H9 (cell line): ENCODE measurements at regions not wholly inside any gene's neighbourhood (a gene's known extent, or its start where the extent isn't known, plus 50 kb on each side); places are given as distances from the start of the nearest gene placed in this dataset.

Experiments
- DNase-seq: peaks from one replicate; pipeline ENCODE4 v3.0.0-alpha.2; 2017
- H2AFZ ChIP-seq: one replicate; pipeline ENCODE4 v1.6.1; 2013; ENCODE audit warnings: mild to moderate bottlenecking, low read length, control low read depth, moderate library complexity
- H2AK5ac ChIP-seq: 2 replicates; pipeline ENCODE4 v1.6.1; 2013; ENCODE audit warnings: low read length, control low read depth, mixed read lengths; ENCODE audit not compliant: insufficient read length
- H2BK120ac ChIP-seq: one replicate; pipeline ENCODE4 v1.6.1; 2013; ENCODE audit warnings: low read depth, mild to moderate bottlenecking, low read length, control low read depth, inconsistent platforms; ENCODE audit not compliant: poor library complexity, severe bottlenecking
- H2BK12ac ChIP-seq: 2 replicates; pipeline ENCODE4 v1.6.1; 2013; ENCODE audit warnings: low read length, control low read depth, mixed read lengths, low read depth; ENCODE audit not compliant: insufficient read length
- H2BK15ac ChIP-seq: 2 replicates; pipeline ENCODE4 v1.6.1; 2013; ENCODE audit warnings: low read depth, low read length, control low read depth
- H2BK20ac ChIP-seq: one replicate; pipeline ENCODE4 v1.6.1; 2013; ENCODE audit warnings: low read depth, mild to moderate bottlenecking, low read length, control low read depth, inconsistent platforms; ENCODE audit not compliant: poor library complexity, severe bottlenecking
- H2BK5ac ChIP-seq: 2 replicates; pipeline ENCODE4 v1.6.1; 2013; ENCODE audit warnings: low read length, control low read depth, mixed read lengths; ENCODE audit not compliant: insufficient read length
- H3K14ac ChIP-seq: 2 replicates; pipeline ENCODE4 v1.6.1; 2013; ENCODE audit warnings: low read length, control low read depth; ENCODE audit not compliant: insufficient read depth
- H3K18ac ChIP-seq: 2 replicates; pipeline ENCODE4 v1.6.1; 2013; ENCODE audit warnings: low read depth, mild to moderate bottlenecking, mixed read lengths, low read length, control low read depth; ENCODE audit not compliant: insufficient read length
- H3K23ac ChIP-seq: 2 replicates; pipeline ENCODE4 v1.6.1; 2013; ENCODE audit warnings: low read length, control low read depth, mixed read lengths, low read depth; ENCODE audit not compliant: insufficient read length
- H3K23me2 ChIP-seq: 2 replicates; pipeline ENCODE4 v1.6.1; 2013; ENCODE audit warnings: low read depth, mild to moderate bottlenecking, mixed read lengths, low read length, control low read depth; ENCODE audit not compliant: insufficient read length, poor library complexity, severe bottlenecking
- H3K27ac ChIP-seq: 2 replicates; pipeline ENCODE4 v1.5.1; 2013; ENCODE audit warnings: low read length, control low read depth, mixed read lengths, low read depth; ENCODE audit not compliant: insufficient read length
- H3K27me3 ChIP-seq: 2 replicates; pipeline ENCODE4 v1.6.1; 2013; ENCODE audit warnings: low read length, control low read depth, inconsistent platforms; ENCODE audit not compliant: insufficient read depth
- H3K4ac ChIP-seq: 2 replicates; pipeline ENCODE4 v1.6.1; 2013; ENCODE audit warnings: low read depth, mild to moderate bottlenecking, control low read depth, inconsistent platforms, low read length, moderate library complexity
- H3K4me1 ChIP-seq: 2 replicates; pipeline ENCODE4 v1.6.1; 2013; ENCODE audit warnings: low read length, control low read depth, inconsistent platforms; ENCODE audit not compliant: insufficient read depth
- H3K4me2 ChIP-seq: 2 replicates; pipeline ENCODE4 v1.6.1; 2013; ENCODE audit warnings: low read length, control low read depth, mixed read lengths; ENCODE audit not compliant: insufficient read length, insufficient read depth
- H3K56ac ChIP-seq: 2 replicates; pipeline ENCODE4 v1.6.1; 2013; ENCODE audit warnings: low read depth, mild to moderate bottlenecking, mixed read lengths, low read length, control low read depth; ENCODE audit not compliant: insufficient read length
- H3K79me1 ChIP-seq: 2 replicates; pipeline ENCODE4 v1.6.1; 2013; ENCODE audit warnings: low read depth, mild to moderate bottlenecking, moderate library complexity, low read length, control low read depth, inconsistent platforms; ENCODE audit not compliant: insufficient read depth, poor library complexity, severe bottlenecking
- H3K79me2 ChIP-seq: 2 replicates; pipeline ENCODE4 v1.6.1; 2013; ENCODE audit warnings: low read length, control low read depth, inconsistent platforms; ENCODE audit not compliant: insufficient read depth
- H3K9ac ChIP-seq: 2 replicates; pipeline ENCODE4 v1.6.1; 2013; ENCODE audit warnings: low read length, control low read depth, mixed read lengths; ENCODE audit not compliant: insufficient read length; ENCODE audit errors: extremely low read depth
- H3K9me3 ChIP-seq: one replicate; pipeline ENCODE4 v1.6.1; 2013; ENCODE audit warnings: low read depth, low read length, inconsistent platforms; ENCODE audit not compliant: control insufficient read depth
- H3T11ph ChIP-seq: one replicate; pipeline ENCODE4 v1.6.1; 2013; ENCODE audit warnings: mild to moderate bottlenecking, low read length, control low read depth, inconsistent platforms
- H4K20me1 ChIP-seq: one replicate; pipeline ENCODE4 v1.6.1; 2013; ENCODE audit not compliant: control insufficient read depth, insufficient read length, insufficient read depth
- H4K5ac ChIP-seq: 2 replicates; pipeline ENCODE4 v1.6.1; 2013; ENCODE audit warnings: low read depth, mild to moderate bottlenecking, mixed read lengths, low read length, control low read depth; ENCODE audit not compliant: insufficient read length
- H4K8ac ChIP-seq: replicated peaks from 2 replicates; pipeline ENCODE4 v1.6.1; 2013; ENCODE audit warnings: low read length, control low read depth, mixed read lengths, low read depth; ENCODE audit not compliant: insufficient read length
- H4K91ac ChIP-seq: 2 replicates; pipeline ENCODE4 v1.6.1; 2013; ENCODE audit warnings: low read depth, mild to moderate bottlenecking, moderate library complexity, mixed read lengths, low read length, control low read depth; ENCODE audit not compliant: insufficient read length
- H3K27ac Mint-ChIP-seq, 3 experiments: 2 replicates in 2 of 3; 3 replicates in 1 of 3; pipeline ENCODE4 v1.8.0; 2020 to 2021; ENCODE audit warnings: mixed read lengths in 3 of 3, mild to moderate bottlenecking in 1 of 3, moderate library complexity in 1 of 3
- H3K27me3 Mint-ChIP-seq: 2 replicates; pipeline ENCODE4 v1.8.0; 2021; ENCODE audit warnings: low read depth, mild to moderate bottlenecking, moderate library complexity, mixed read lengths
- H3K36me3 Mint-ChIP-seq, 3 experiments: 2 replicates in 2 of 3; 3 replicates in 1 of 3; pipeline ENCODE4 v1.8.0; 2020 to 2021; ENCODE audit warnings: low read depth in 3 of 3, mixed read lengths in 3 of 3; ENCODE audit not compliant: insufficient read depth in 1 of 3
- H3K4me1 Mint-ChIP-seq, 2 experiments: 2 replicates each; pipeline ENCODE4 v1.8.0; 2020; ENCODE audit warnings: mixed read lengths in 2 of 2
- H3K4me3 Mint-ChIP-seq, 2 experiments: 2 replicates in 1 of 2; 3 replicates in 1 of 2; pipeline ENCODE4 v1.8.0; 2020 to 2021; ENCODE audit warnings: mild to moderate bottlenecking in 2 of 2, mixed read lengths in 2 of 2, moderate library complexity in 1 of 2
- H3K9me3 Mint-ChIP-seq, 2 experiments: 2 replicates in 1 of 2; 3 replicates in 1 of 2; pipeline ENCODE4 v1.8.0; 2020; ENCODE audit warnings: mild to moderate bottlenecking in 2 of 2, mixed read lengths in 2 of 2, moderate library complexity in 1 of 2
- CTCF ChIP-seq: fragments of 200-600 bp; sonication (generic); conservative IDR thresholded peaks from 3 replicates; pipeline ENCODE4 v1.8.0; 2021; ENCODE audit warnings: antibody characterized with exemption, mild to moderate bottlenecking

GRCh38 chr5:2499917-2500316 is 251.6 kb downstream of the IRX2 start:
- no peak overlapping the region for H3K4me3 Mint-ChIP-seq
- no peak overlapping the region for H3K23ac ChIP-seq

More at GRCh38 chr5:2499917-2500316, 251.6 kb downstream of the IRX2 start:
- peaks cover 16% of the 10 kb centered on the region in 2 experiments for H3K4me1 Mint-ChIP-seq
- H3K14ac ChIP-seq = no peak overlapping the region
- H3K9ac ChIP-seq = no peak overlapping the region
- no peak overlapping the region for H2BK12ac ChIP-seq
- no peak overlapping the region for H2BK120ac ChIP-seq
- H2BK15ac ChIP-seq = no peak overlapping the region
- H4K8ac ChIP-seq = no peak overlapping the region
- H3K79me1 ChIP-seq = no peaks in the 10 kb centered on the region
- H3K9me3 Mint-ChIP-seq = peaks cover 26% of the 10 kb centered on the region in 2 experiments
- no peak overlapping the region for H3K4me2 ChIP-seq
- no peak overlapping the region for H2AFZ ChIP-seq
- H3K56ac ChIP-seq = no peak overlapping the region
- no peak overlapping the region for H3K27ac ChIP-seq
- H4K20me1 ChIP-seq = no peaks in the 10 kb centered on the region
- no peak overlapping the region for H2BK5ac ChIP-seq
- no peak overlapping the region for H2AK5ac ChIP-seq
- no peak overlapping the region for H3K4ac ChIP-seq
- no peak for TF ChIP-seq CTCF
- no peak for DNase-seq
- no peaks in the 10 kb centered on the region for H3K9me3 ChIP-seq
- H2BK20ac ChIP-seq = no peak overlapping the region
- no peak overlapping the region for H4K5ac ChIP-seq
- no peaks in the 10 kb centered on the region for H3K4me1 ChIP-seq
- no peak overlapping the region for H4K91ac ChIP-seq
- H3K36me3 Mint-ChIP-seq = peaks cover 6 to 19% (median 10%) of the 10 kb centered on the region in 3 experiments
- H3K27me3 Mint-ChIP-seq = peaks cover 1% of the 10 kb centered on the region; the same call in 1 of the 2 replicates
- H3K27me3 ChIP-seq = no peaks in the 10 kb centered on the region
- no peak overlapping the region for H3T11ph ChIP-seq
- H3K27ac Mint-ChIP-seq = no peak overlapping the region
- H3K79me2 ChIP-seq = no peaks in the 10 kb centered on the region
- no peak overlapping the region for H3K18ac ChIP-seq
- no peaks in the 10 kb centered on the region for H3K23me2 ChIP-seq
